Ovary (tissue), 7 donors: ENCODE measurements at regions not wholly inside any gene's neighbourhood (a gene's known extent, or its start where the extent isn't known, plus 50 kb on each side); places are given as distances from the start of the nearest gene placed in this dataset.
A peak's percentile ranks its signal among the peaks of the same experiment; 100 is the strongest.
"Not testable (repeated sequence)": the region's sequence is repeated elsewhere in the genome, so short reads cannot be mapped to it uniquely, and the experiment has no call there.

Source experiments
- DNase-seq, 5 donors: peaks; one replicate each; pipeline ENCODE4 v3.0.0-alpha.2; 2019 to 2020
- H3K27ac ChIP-seq, 2 donors: fragments of 200-600 bp; one replicate each; pipeline versions ENCODE4 v1.5.1 to v1.8.0; 2019 to 2022
- H3K27me3 ChIP-seq: fragments of 200-600 bp; one replicate; pipeline ENCODE4 v1.8.0; 2022
- H3K36me3 ChIP-seq: fragments of 200-600 bp; sonication (generic); one replicate; pipeline ENCODE4 v1.5.1; 2019
- H3K4me1 ChIP-seq: one replicate; pipeline ENCODE4 v1.8.1; 2013; ENCODE audit warnings: mild to moderate bottlenecking, moderate library complexity; ENCODE audit not compliant: insufficient read depth
- H3K4me3 ChIP-seq: fragments of 200-600 bp; sonication (generic); one replicate; pipeline ENCODE4 v1.5.1; 2017
- H3K9me3 ChIP-seq, 2 donors: fragments of 200-600 bp in 1 of 2; sonication (generic) in 1 of 2; one replicate each; pipeline versions ENCODE4 v1.5.1 to v1.8.1; 2013 to 2019; ENCODE audit warnings: mild to moderate bottlenecking in 1 of 2, moderate library complexity in 1 of 2
- EP300 ChIP-seq: sonication (generic); formaldehyde crosslinking; IDR thresholded peaks from one replicate; pipeline ENCODE4 v1.6.1; 2017; ENCODE audit warnings: antibody characterized with exemption
- POLR2A ChIP-seq: fragments of 450-650 bp; IDR thresholded peaks from one replicate; pipeline ENCODE4 v1.6.1; 2017; ENCODE audit warnings: antibody characterized with exemption, mild to moderate bottlenecking, moderate library complexity
- WGBS, 3 donors: extraction: QIAGEN DNeasy Blood & Tissue Kit in 1 of 3; methylation state at CpG; one replicate each; pipeline versions ENCODE4 v1.1.5 to v1.1.7; 2013 to 2017; 5-methylcytosine and 5-hydroxymethylcytosine counted together
- intact Hi-C, 4 donors: fragments of 100-400 bp; cut with DNase I; formaldehyde crosslinking; loops; one replicate each; pipeline versions ENCODE4 v1.11.0 to v1.15.1; 2022 to 2023
- TF ChIP-seq, protein P1 (sequence below), 3 donors: fragments of 450-650 bp in 2 of 3; fragments of 200-600 bp in 1 of 3; IDR thresholded peaks; one replicate each; pipeline versions ENCODE4 v1.5.1 to v1.8.0; 2016 to 2022; ENCODE audit warnings: antibody characterized with exemption in 3 of 3, mild to moderate bottlenecking in 1 of 3
- donor health status: DM: no; HTN: no; CAD: no; lungs with moderate emphysema.
- donor health status: DM: no; HTN: no; CAD: no.
- donor health status: Bipolar disorder and iron deficiency.
- donor health status: DM: no; HTN: no; CAD: no.
- donor health status: DM: yes; HTN: yes; CAD: no.

DNA sequence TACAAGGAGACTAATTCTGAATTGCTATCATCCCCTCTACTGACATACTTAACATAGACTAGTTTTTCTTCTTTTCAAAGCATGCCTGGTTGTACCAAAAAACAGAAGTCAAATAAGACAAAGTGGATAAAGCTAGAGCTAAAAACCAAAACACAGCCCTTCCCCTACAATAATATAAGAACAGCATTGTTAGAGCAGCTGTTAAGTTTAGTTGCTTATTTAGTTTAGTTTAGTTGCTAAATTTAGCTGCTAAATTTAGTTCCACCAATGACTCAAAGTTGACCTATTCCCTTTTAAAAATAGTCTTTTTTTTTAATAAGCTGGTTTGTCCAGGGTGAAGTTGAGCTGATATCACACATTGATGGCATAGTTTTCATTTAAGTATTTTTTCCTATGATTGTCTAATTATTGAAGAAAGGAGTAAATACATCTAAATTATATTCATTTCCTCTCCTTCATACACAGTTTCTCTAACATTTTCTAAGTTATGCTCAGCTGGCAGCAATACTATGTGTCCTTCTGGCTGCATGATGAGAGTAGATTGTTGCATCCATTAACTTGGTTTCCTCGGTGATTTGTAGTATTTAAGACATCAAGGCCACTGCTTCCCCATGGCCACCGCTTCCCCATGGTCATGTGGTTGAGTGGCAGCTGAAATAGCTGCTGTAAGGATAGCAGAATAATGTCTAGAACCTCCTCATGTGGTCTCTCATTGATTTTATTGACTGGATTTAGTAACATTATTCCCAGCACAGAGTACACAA, 718.6 kb upstream of the NECTIN3 start:
- DNase-seq = no peak
- TF ChIP-seq POLR2A (no peak), EP300 (no peak)
- TF ChIP-seq, protein P1, sequence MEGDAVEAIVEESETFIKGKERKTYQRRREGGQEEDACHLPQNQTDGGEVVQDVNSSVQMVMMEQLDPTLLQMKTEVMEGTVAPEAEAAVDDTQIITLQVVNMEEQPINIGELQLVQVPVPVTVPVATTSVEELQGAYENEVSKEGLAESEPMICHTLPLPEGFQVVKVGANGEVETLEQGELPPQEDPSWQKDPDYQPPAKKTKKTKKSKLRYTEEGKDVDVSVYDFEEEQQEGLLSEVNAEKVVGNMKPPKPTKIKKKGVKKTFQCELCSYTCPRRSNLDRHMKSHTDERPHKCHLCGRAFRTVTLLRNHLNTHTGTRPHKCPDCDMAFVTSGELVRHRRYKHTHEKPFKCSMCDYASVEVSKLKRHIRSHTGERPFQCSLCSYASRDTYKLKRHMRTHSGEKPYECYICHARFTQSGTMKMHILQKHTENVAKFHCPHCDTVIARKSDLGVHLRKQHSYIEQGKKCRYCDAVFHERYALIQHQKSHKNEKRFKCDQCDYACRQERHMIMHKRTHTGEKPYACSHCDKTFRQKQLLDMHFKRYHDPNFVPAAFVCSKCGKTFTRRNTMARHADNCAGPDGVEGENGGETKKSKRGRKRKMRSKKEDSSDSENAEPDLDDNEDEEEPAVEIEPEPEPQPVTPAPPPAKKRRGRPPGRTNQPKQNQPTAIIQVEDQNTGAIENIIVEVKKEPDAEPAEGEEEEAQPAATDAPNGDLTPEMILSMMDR (IDR thresholded peaks at IDR 0.05) = no peak
- Histone ChIP-seq H3K36me3 (no peaks in the 10 kb centered on the region), H3K4me1 (no peaks in the 10 kb centered on the region), H3K27me3 (no peaks in the 10 kb centered on the region), H3K9me3 (no peaks in the 10 kb centered on the region), H3K4me3 (no peak overlapping the region), H3K27ac (no peak overlapping the region)
- intact Hi-C loops = no loop called here
- WGBS, 3 donors = 47 to 71% (median 67%) methylated on average over 2 of the region's 2 CpGs

DNA sequence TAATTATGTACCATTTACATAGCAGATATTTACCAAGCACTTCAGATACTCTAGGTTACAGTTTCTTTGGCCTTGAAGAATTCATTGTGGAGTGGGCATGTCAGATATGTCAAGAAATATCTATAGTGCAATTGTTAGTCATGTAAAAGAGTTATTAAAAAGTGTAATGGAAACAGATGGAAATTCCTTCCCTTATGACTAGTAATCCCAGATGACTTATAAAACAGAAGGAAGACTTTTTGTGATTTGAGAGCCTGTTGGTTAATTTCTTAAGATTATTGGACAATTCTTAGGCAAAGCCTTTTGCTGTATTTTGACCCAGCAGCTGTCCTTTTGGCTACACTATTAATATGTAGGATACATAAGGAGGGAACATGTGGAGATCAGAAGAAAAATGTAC, 708.9 kb upstream of the NECTIN3 start:
- intact Hi-C loops = no loop called here

DNA sequence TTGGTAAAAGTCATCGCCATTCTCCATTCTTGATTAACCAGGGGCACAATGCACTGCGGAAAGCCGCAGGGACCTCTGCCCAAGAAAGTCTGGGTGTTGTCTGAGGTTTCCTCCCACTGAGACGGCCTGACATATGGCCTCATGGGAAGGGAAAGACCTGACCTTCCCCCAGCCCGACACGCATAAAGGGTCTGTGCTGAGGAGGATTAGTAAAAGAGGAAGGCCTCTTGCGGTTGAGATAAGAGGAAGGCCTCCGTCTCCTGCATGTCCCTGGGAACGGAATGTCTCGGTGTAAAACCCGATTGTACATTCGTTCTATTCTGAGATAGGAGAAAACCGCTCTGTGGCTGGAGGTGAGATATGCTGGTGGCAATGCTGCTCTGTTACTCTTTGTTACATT, 704.3 kb upstream of the NECTIN3 start:
- H3K36me3 ChIP-seq, H3K9me3 ChIP-seq, H3K27ac ChIP-seq, H3K27me3 ChIP-seq, intact Hi-C loops, DNase-seq, H3K4me3 ChIP-seq, H3K4me1 ChIP-seq: not testable (repeated sequence)
- 90 to 93% (median 93%) methylated on average over 13 of the region's 13 CpGs for WGBS, 3 donors

More for the DNA sequence above, 708.9 kb upstream of the NECTIN3 start:
- DNase-seq = no peak
- no peak overlapping the region for H3K4me3 ChIP-seq
- no peaks in the 10 kb centered on the region for H3K4me1 ChIP-seq
- TF ChIP-seq, protein P1 (IDR thresholded peaks at IDR 0.05) = no peak
- TF ChIP-seq EP300 = no peak
- H3K27ac ChIP-seq = no peak overlapping the region
- no peaks in the 10 kb centered on the region for H3K27me3 ChIP-seq
- H3K9me3 ChIP-seq = no peaks in the 10 kb centered on the region
- no peaks in the 10 kb centered on the region for H3K36me3 ChIP-seq

DNA sequence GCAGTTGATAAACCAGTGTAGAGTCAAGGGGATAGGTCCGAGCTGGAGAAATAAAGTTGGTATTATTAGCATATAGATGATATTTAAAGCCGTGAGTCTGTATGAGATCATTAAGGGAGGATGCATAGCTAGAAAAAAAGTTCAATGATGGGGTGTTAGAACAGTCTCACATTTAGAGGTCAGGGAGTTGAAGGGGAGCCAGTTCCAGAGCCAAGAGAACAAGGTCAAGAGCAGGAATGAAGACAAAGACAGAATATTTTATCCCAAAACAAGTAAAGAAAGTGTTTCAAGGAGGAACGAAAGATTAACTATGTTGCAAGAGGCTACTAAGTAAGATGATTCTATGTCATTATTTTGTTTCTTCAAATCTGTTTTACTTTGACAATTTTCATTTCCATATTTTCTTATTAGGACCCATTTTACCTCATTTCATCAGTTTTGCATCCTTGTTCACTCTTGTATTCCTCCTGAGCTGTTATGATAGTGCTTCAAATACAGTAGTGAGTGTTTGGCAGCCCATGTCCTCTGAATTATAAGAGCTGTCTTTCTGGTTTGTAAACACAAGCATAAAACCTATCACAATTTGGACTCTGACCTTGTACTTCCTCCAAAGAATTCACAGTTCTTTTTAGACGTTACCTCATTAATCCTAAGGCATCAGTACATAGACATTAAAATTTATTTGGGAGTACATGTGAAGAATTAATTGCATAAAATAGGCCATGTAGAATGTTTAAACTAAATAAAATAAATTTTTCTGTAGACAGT, 695.7 kb upstream of the NECTIN3 start:
- peak overlapping the region in 1 of 2 donors; percentile 20 for H3K27ac ChIP-seq
- no peaks in the 10 kb centered on the region for H3K9me3 ChIP-seq
- H3K27me3 ChIP-seq = no peaks in the 10 kb centered on the region
- 13 to 20% (median 20%) methylated on average over 4 of the region's 4 CpGs for WGBS, 3 donors
- peaks cover 5% of the 10 kb centered on the region for H3K4me1 ChIP-seq
- intact Hi-C loops = loop anchor here in 1 of 4 donors (10.0 kb wide), 1 partner anchor 699 kb away; the partner anchor contains the start of gene NECTIN3
- DNase-seq = peak in 2 of 5 donors; percentile 15 to 20
- no peaks in the 10 kb centered on the region for H3K36me3 ChIP-seq
- TF ChIP-seq EP300 (no peak), POLR2A (no peak)
- TF ChIP-seq, protein P1 (IDR thresholded peaks at IDR 0.05) = no peak
- H3K4me3 ChIP-seq = no peak overlapping the region

DNA sequence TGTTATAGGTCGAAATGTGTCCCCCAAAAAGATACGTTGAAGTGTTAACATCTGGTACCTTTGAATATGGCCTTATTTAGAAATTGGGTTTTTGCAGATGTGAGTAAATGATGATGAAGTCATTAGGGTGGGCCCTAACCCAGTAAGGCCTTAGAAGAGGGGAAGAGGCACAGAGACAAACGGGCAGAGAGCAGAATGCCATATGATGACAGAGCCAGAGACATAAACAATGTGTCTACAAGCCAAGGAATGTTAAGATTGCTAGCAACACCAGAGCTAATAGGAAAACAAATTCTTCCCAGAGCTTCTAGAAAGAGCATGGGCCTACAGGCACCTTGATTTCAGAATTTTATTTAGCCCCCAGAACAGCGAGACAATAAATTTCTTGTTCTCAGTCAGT, 693.1 kb upstream of the NECTIN3 start:
- DNase-seq = no peak
- 39 to 50% (median 43%) methylated on average over 4 of the region's 4 CpGs for WGBS, 3 donors
- intact Hi-C loops = loop anchor here in 1 of 4 donors (10.0 kb wide), 1 partner anchor 696 kb away; the partner anchor contains the start of gene NECTIN3
- TF ChIP-seq, protein P1 (IDR thresholded peaks at IDR 0.05) = no peak
- TF ChIP-seq EP300 (no peak), POLR2A (no peak)
- H3K36me3 ChIP-seq = no peaks in the 10 kb centered on the region
- no peak overlapping the region for H3K4me3 ChIP-seq
- H3K4me1 ChIP-seq = peaks cover 5% of the 10 kb centered on the region
- H3K9me3 ChIP-seq = no peaks in the 10 kb centered on the region
- no peak overlapping the region for H3K27ac ChIP-seq
- no peaks in the 10 kb centered on the region for H3K27me3 ChIP-seq
